ENCODE measurements at regions not wholly inside any gene's neighbourhood (a gene's known extent, or its start where the extent isn't known, plus 50 kb on each side); places are given as distances from the start of the nearest gene placed in this dataset.
"Not testable (repeated sequence)": the region's sequence is repeated elsewhere in the genome, so short reads cannot be mapped to it uniquely, and the experiment has no call there.

DNA sequence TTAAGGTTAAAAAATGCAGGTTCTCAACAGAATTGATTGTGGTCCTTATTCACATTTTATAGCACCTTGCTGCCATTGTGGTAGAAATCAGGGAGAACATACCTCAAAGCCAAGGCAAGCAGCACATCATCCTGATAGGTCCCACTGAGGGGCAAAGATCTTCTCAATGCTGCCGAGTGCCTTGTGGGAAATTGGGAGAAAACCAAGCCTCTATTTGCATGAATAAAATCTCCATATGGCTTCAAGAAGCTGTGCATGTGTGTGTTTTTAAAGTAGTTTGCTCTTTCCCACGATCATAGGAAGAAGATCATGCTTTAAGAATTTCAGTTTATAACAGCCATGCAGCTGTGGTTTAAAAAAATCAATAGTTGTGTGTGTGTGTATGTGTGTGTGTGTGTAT is 216.9 kb upstream of the FBXL7 start:
- H3K36me3 ChIP-seq (ENCODE audit: control insufficient read depth, insufficient read depth, low read length), result no peaks in the 10 kb centered on the region
- H3K4me3 ChIP-seq (ENCODE audit: low read length), result no peak overlapping the region
- no peak for DNase-seq
- WGBS (ENCODE audit: extremely low coverage, insufficient coverage, low lambda C conversion rate), result no CpG with 5 or more reads among the region's 2 CpGs
- H3K27me3 ChIP-seq (ENCODE audit: insufficient read depth, low read length, poor library complexity), result no peaks in the 10 kb centered on the region
- H2BK5ac ChIP-seq (ENCODE audit: low read length), result no peak overlapping the region
- no peak overlapping the region for H3K4me2 ChIP-seq (ENCODE audit: low read length)
- no peak overlapping the region for H3K18ac ChIP-seq (ENCODE audit: low read length)
- no peak overlapping the region for H3K9ac ChIP-seq (ENCODE audit: low read length)
- H4K8ac ChIP-seq (ENCODE audit: low read depth, low read length), result no peak overlapping the region
- no peaks in the 10 kb centered on the region for H3K4me1 ChIP-seq (ENCODE audit: control insufficient read depth, low read depth, low read length)
- H3K4ac ChIP-seq (ENCODE audit: low read depth, low read length), result no peak overlapping the region
- no peaks in the 10 kb centered on the region for H3K79me2 ChIP-seq (ENCODE audit: control insufficient read depth, insufficient read depth, low read length)
- no peak overlapping the region for H2BK15ac ChIP-seq (replicated peaks; ENCODE audit: low read depth)
- H3K56ac ChIP-seq (ENCODE audit: low read length), result no peak overlapping the region
- H2AK5ac ChIP-seq (ENCODE audit: low read length), result no peak overlapping the region
- no peak overlapping the region for H2BK120ac ChIP-seq (ENCODE audit: low read depth, low read length)
- H4K5ac ChIP-seq (ENCODE audit: low read length), result no peak overlapping the region
- no peak overlapping the region for H3K27ac ChIP-seq (ENCODE audit: low read depth, low read length)
- no peak overlapping the region for H3K23ac ChIP-seq (ENCODE audit: low read length)
- H3K79me1 ChIP-seq (ENCODE audit: low read length), result no peaks in the 10 kb centered on the region

DNA sequence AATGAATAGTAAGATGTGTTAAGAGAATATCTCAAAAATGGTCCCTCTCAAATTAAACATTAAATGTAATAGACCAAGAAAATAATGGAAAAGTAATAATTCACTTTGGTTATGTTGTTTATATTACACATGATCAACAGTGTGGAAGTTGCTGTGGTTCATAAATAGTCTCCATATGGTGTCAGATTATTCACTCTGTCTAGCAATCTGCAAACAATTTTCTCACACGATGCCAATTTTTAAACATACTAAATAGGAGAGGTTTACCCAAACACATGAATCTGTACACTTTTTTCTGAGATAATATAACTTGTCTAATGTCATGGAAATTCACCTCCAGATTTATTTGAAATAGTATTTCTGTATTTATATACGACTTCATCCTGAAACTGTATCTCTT is 217.4 kb upstream of the FBXL7 start:
- Histone ChIP-seq H4K8ac (ENCODE audit: low read depth, low read length) (no peak overlapping the region), H2BK5ac (ENCODE audit: low read length) (no peak overlapping the region), H3K4me3 (ENCODE audit: low read length) (no peak overlapping the region), H3K18ac (ENCODE audit: low read length) (no peak overlapping the region), H3K27me3 (ENCODE audit: insufficient read depth, low read length, poor library complexity) (no peaks in the 10 kb centered on the region), H3K9ac (ENCODE audit: low read length) (no peak overlapping the region), H3K4ac (ENCODE audit: low read depth, low read length) (no peak overlapping the region), H3K4me2 (ENCODE audit: low read length) (no peak overlapping the region), H3K23ac (ENCODE audit: low read length) (no peak overlapping the region), H2AK5ac (ENCODE audit: low read length) (no peak overlapping the region), H3K79me1 (ENCODE audit: low read length) (no peaks in the 10 kb centered on the region), H2BK15ac (replicated peaks; ENCODE audit: low read depth) (no peak overlapping the region), H3K4me1 (ENCODE audit: control insufficient read depth, low read depth, low read length) (no peaks in the 10 kb centered on the region), H3K56ac (ENCODE audit: low read length) (no peak overlapping the region), H3K27ac (ENCODE audit: low read depth, low read length) (no peak overlapping the region), H4K5ac (ENCODE audit: low read length) (no peak overlapping the region), H2BK120ac (ENCODE audit: low read depth, low read length) (no peak overlapping the region), H3K79me2 (ENCODE audit: control insufficient read depth, insufficient read depth, low read length) (no peaks in the 10 kb centered on the region), H3K36me3 (ENCODE audit: control insufficient read depth, insufficient read depth, low read length) (no peaks in the 10 kb centered on the region)
- WGBS (ENCODE audit: extremely low coverage, insufficient coverage, low lambda C conversion rate), result no CpG with 5 or more reads among the region's 2 CpGs
- DNase-seq, result no peak

DNA sequence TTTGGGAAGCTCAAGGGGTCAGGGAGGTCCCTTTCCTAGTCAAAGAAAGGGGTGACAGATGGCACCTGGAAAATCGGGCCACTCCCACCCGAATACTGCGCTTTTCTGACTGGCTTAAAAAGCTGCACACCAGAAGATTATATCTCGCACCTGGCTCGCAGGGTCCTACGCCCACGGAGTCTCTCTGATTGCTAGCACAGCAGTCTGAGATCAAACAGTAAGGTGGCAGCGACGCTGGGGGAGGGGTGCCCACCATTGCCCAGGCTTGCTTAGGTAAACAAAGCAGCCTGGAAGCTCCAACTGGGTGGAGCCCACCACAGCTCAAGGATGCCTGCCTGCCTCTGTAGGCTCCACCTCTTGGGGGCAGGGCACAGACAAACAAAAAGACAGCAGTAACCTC is 228.4 kb upstream of the FBXL7 start:
- H3K18ac ChIP-seq (ENCODE audit: low read length); DNase-seq; H2BK5ac ChIP-seq (ENCODE audit: low read length); H3K4me3 ChIP-seq (ENCODE audit: low read length); H2BK15ac ChIP-seq (replicated peaks; ENCODE audit: low read depth); H3K36me3 ChIP-seq (ENCODE audit: control insufficient read depth, insufficient read depth, low read length); H2AK5ac ChIP-seq (ENCODE audit: low read length); H3K27me3 ChIP-seq (ENCODE audit: insufficient read depth, low read length, poor library complexity); H2BK120ac ChIP-seq (ENCODE audit: low read depth, low read length); H3K4ac ChIP-seq (ENCODE audit: low read depth, low read length); H4K5ac ChIP-seq (ENCODE audit: low read length); H3K4me1 ChIP-seq (ENCODE audit: control insufficient read depth, low read depth, low read length); H3K56ac ChIP-seq (ENCODE audit: low read length); H3K79me1 ChIP-seq (ENCODE audit: low read length); H3K9ac ChIP-seq (ENCODE audit: low read length); H3K27ac ChIP-seq (ENCODE audit: low read depth, low read length); H3K4me2 ChIP-seq (ENCODE audit: low read length); H3K79me2 ChIP-seq (ENCODE audit: control insufficient read depth, insufficient read depth, low read length); H3K23ac ChIP-seq (ENCODE audit: low read length); H4K8ac ChIP-seq (ENCODE audit: low read depth, low read length): not testable (repeated sequence)
- whole genome bisulfite sequencing (ENCODE audit: extremely low coverage, insufficient coverage, low lambda C conversion rate), result no CpG with 5 or more reads among the region's 9 CpGs

DNA sequence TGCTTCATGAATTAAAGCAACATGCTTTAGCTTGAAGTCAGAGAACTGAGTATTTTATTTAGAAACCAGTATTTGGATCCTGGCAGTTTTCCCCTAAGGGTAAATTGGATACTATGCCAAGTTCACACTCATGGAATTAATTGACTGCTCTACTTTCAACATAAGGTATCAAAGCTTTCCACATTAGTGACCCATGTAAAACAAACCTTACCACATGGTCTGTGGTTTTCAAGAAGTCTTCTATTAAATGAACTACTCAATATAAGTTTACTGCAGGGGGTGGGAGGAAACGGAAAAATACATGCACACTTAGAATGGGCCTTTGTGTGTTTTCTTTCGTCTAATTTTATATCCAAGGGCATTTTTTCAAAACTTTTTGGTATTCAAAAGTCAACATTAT is 232.0 kb upstream of the FBXL7 start:
- H2BK5ac ChIP-seq (ENCODE audit: low read length), result no peak overlapping the region
- no peak overlapping the region for H3K27ac ChIP-seq (ENCODE audit: low read depth, low read length)
- H3K23ac ChIP-seq (ENCODE audit: low read length), result no peak overlapping the region
- no peaks in the 10 kb centered on the region for H3K27me3 ChIP-seq (ENCODE audit: insufficient read depth, low read length, poor library complexity)
- no peaks in the 10 kb centered on the region for H3K79me1 ChIP-seq (ENCODE audit: low read length)
- no peak overlapping the region for H4K5ac ChIP-seq (ENCODE audit: low read length)
- no peak overlapping the region for H4K8ac ChIP-seq (ENCODE audit: low read depth, low read length)
- no CpG with 5 or more reads among the region's 2 CpGs for WGBS (ENCODE audit: extremely low coverage, insufficient coverage, low lambda C conversion rate)
- no peak overlapping the region for H2AK5ac ChIP-seq (ENCODE audit: low read length)
- H2BK15ac ChIP-seq (replicated peaks; ENCODE audit: low read depth), result no peak overlapping the region
- no peak overlapping the region for H2BK120ac ChIP-seq (ENCODE audit: low read depth, low read length)
- H3K4me3 ChIP-seq (ENCODE audit: low read length), result no peak overlapping the region
- H3K18ac ChIP-seq (ENCODE audit: low read length), result no peak overlapping the region
- no peak for DNase-seq
- H3K79me2 ChIP-seq (ENCODE audit: control insufficient read depth, insufficient read depth, low read length), result no peaks in the 10 kb centered on the region
- no peak overlapping the region for H3K56ac ChIP-seq (ENCODE audit: low read length)
- H3K4me2 ChIP-seq (ENCODE audit: low read length), result no peak overlapping the region
- H3K9ac ChIP-seq (ENCODE audit: low read length), result no peak overlapping the region
- H3K4me1 ChIP-seq (ENCODE audit: control insufficient read depth, low read depth, low read length), result no peaks in the 10 kb centered on the region
- no peak overlapping the region for H3K4ac ChIP-seq (ENCODE audit: low read depth, low read length)
- no peaks in the 10 kb centered on the region for H3K36me3 ChIP-seq (ENCODE audit: control insufficient read depth, insufficient read depth, low read length)

DNA sequence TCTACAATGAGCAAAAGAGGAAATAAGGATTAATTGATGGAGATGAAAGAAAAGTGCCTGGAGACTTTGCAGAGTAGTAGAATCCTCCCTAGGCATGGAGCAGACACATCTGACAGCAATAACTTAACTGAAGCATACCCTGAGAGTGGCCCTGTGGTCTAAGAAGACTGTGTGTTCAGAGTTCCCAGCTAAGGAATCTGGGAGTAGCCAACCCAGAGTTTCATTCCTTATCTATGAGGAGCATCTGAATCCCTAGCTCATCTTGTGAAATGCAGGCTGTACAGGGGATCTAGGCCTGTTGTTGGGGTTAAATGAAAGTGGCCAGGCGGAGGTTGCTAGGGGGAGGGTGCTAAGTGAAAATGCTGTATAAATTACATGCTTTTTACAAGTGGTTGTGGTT is 233.1 kb upstream of the FBXL7 start:
- Histone ChIP-seq H4K5ac (ENCODE audit: low read length) (no peak overlapping the region), H3K4ac (ENCODE audit: low read depth, low read length) (no peak overlapping the region), H3K27me3 (ENCODE audit: insufficient read depth, low read length, poor library complexity) (no peaks in the 10 kb centered on the region), H2AK5ac (ENCODE audit: low read length) (no peak overlapping the region), H4K8ac (ENCODE audit: low read depth, low read length) (no peak overlapping the region), H3K4me1 (ENCODE audit: control insufficient read depth, low read depth, low read length) (no peaks in the 10 kb centered on the region), H3K27ac (ENCODE audit: low read depth, low read length) (no peak overlapping the region), H3K79me1 (ENCODE audit: low read length) (no peaks in the 10 kb centered on the region), H2BK120ac (ENCODE audit: low read depth, low read length) (no peak overlapping the region), H3K23ac (ENCODE audit: low read length) (no peak overlapping the region), H3K9ac (ENCODE audit: low read length) (no peak overlapping the region), H3K4me3 (ENCODE audit: low read length) (no peak overlapping the region), H3K36me3 (ENCODE audit: control insufficient read depth, insufficient read depth, low read length) (no peaks in the 10 kb centered on the region), H3K18ac (ENCODE audit: low read length) (no peak overlapping the region), H3K79me2 (ENCODE audit: control insufficient read depth, insufficient read depth, low read length) (no peaks in the 10 kb centered on the region), H2BK5ac (ENCODE audit: low read length) (no peak overlapping the region), H2BK15ac (replicated peaks; ENCODE audit: low read depth) (no peak overlapping the region), H3K56ac (ENCODE audit: low read length) (no peak overlapping the region), H3K4me2 (ENCODE audit: low read length) (no peak overlapping the region)
- no CpG with 5 or more reads among the region's 1 CpG for WGBS (ENCODE audit: extremely low coverage, insufficient coverage, low lambda C conversion rate)
- DNase-seq, result no peak

DNA sequence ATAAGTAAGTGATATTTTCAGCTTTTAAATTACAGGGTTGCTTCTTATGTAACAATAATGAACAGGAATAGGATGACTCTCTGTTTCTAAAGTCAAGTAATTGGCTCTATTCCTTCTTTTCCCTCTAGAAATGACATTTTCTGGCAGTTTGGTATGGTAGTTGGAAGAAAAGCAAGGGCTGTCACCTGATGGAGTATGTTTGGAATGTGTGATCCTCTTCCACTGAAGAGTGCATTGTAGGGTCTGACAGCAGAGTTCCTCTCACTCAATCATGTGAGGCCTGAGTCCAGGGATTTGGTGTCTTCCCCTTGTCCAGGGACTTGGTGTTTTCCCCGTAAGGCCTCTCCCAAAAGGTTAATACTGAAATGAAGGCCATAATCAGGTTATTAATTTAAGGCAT is 233.8 kb upstream of the FBXL7 start:
- Histone ChIP-seq H4K5ac (ENCODE audit: low read length) (no peak overlapping the region), H3K79me2 (ENCODE audit: control insufficient read depth, insufficient read depth, low read length) (no peaks in the 10 kb centered on the region), H2BK120ac (ENCODE audit: low read depth, low read length) (no peak overlapping the region), H4K8ac (ENCODE audit: low read depth, low read length) (no peak overlapping the region), H3K9ac (ENCODE audit: low read length) (no peak overlapping the region), H3K23ac (ENCODE audit: low read length) (no peak overlapping the region), H3K27ac (ENCODE audit: low read depth, low read length) (no peak overlapping the region), H3K27me3 (ENCODE audit: insufficient read depth, low read length, poor library complexity) (no peaks in the 10 kb centered on the region), H2BK5ac (ENCODE audit: low read length) (no peak overlapping the region), H3K56ac (ENCODE audit: low read length) (no peak overlapping the region), H3K18ac (ENCODE audit: low read length) (no peak overlapping the region), H3K4me1 (ENCODE audit: control insufficient read depth, low read depth, low read length) (no peaks in the 10 kb centered on the region), H3K36me3 (ENCODE audit: control insufficient read depth, insufficient read depth, low read length) (no peaks in the 10 kb centered on the region), H3K79me1 (ENCODE audit: low read length) (no peaks in the 10 kb centered on the region), H3K4me2 (ENCODE audit: low read length) (no peak overlapping the region), H3K4ac (ENCODE audit: low read depth, low read length) (no peak overlapping the region), H2BK15ac (replicated peaks; ENCODE audit: low read depth) (no peak overlapping the region), H3K4me3 (ENCODE audit: low read length) (no peak overlapping the region), H2AK5ac (ENCODE audit: low read length) (no peak overlapping the region)
- WGBS (ENCODE audit: extremely low coverage, insufficient coverage, low lambda C conversion rate), result no CpG with 5 or more reads among the region's 1 CpG
- DNase-seq, result no peak
